ENCODE measurements at regions not wholly inside any gene's neighbourhood (a gene's known extent, or its start where the extent isn't known, plus 50 kb on each side); places are given as distances from the start of the nearest gene placed in this dataset.

DNA sequence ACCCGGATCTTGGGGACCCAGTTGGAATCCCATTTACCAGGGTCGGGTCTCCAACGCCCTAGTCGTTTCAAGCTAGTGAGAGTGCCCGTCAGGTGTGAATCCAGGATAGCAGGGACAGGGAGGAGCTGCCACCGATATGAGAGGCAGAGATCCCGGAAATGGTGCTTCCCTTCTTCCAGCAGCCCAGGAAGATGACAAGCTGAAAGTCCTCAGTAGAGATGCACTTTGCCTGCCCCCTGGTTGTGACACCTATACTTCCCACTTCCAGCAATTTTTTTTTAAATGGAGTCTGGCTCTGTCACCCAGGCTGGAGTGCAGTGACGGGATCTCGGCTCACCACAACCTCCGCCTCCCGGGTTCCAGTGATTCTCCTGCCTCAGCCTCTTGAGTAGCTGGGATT is 503.0 kb downstream of the NTRK3 start:
- TF ChIP-seq, protein P1, sequence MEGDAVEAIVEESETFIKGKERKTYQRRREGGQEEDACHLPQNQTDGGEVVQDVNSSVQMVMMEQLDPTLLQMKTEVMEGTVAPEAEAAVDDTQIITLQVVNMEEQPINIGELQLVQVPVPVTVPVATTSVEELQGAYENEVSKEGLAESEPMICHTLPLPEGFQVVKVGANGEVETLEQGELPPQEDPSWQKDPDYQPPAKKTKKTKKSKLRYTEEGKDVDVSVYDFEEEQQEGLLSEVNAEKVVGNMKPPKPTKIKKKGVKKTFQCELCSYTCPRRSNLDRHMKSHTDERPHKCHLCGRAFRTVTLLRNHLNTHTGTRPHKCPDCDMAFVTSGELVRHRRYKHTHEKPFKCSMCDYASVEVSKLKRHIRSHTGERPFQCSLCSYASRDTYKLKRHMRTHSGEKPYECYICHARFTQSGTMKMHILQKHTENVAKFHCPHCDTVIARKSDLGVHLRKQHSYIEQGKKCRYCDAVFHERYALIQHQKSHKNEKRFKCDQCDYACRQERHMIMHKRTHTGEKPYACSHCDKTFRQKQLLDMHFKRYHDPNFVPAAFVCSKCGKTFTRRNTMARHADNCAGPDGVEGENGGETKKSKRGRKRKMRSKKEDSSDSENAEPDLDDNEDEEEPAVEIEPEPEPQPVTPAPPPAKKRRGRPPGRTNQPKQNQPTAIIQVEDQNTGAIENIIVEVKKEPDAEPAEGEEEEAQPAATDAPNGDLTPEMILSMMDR (conservative IDR thresholded peaks at IDR 0.05 in 1 of 2, IDR thresholded peaks at IDR 0.05 in 1 of 2; ENCODE audit: low read depth in 1 of 2, low read length in 2 of 2): no peak
- no peak for TF ChIP-seq EZH2 (IDR thresholded peaks at IDR 0.05; ENCODE audit: low read length, missing control alignments)
